ENCODE measurements at regions not wholly inside any gene's neighbourhood (a gene's known extent, or its start where the extent isn't known, plus 50 kb on each side); places are given as distances from the start of the nearest gene placed in this dataset.

GRCh38 chr2:44086629-44087028 lies 82.0 kb upstream of the PPM1B start (continued):
- no peak for TF ChIP-seq HMGXB4 (CRISPR knock-in tag; IDR thresholded peaks at IDR 0.05; ENCODE audit: borderline replicate concordance)

- peak; percentile 7 for FAIRE-seq
- TF ChIP-seq, protein P1, sequence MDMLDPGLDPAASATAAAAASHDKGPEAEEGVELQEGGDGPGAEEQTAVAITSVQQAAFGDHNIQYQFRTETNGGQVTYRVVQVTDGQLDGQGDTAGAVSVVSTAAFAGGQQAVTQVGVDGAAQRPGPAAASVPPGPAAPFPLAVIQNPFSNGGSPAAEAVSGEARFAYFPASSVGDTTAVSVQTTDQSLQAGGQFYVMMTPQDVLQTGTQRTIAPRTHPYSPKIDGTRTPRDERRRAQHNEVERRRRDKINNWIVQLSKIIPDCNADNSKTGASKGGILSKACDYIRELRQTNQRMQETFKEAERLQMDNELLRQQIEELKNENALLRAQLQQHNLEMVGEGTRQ (IDR thresholded peaks at IDR 0.05) = no peak
- no peak for TF ChIP-seq EHMT2 (IDR thresholded peaks at IDR 0.05; ENCODE audit: low read depth)
- TF ChIP-seq, protein P2, sequence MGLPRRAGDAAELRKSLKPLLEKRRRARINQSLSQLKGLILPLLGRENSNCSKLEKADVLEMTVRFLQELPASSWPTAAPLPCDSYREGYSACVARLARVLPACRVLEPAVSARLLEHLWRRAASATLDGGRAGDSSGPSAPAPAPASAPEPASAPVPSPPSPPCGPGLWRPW (IDR thresholded peaks at IDR 0.05) = no peak
- no peak for TF ChIP-seq BHLHE40 (IDR thresholded peaks at IDR 0.05; ENCODE audit: low read depth, low read length)
- TF ChIP-seq FOXS1 (CRISPR knock-in tag; IDR thresholded peaks at IDR 0.05) = peak; percentile 51; the same call in 1 of the 2 replicates
- no peak for TF ChIP-seq CBX8 (IDR thresholded peaks at IDR 0.05)
- TF ChIP-seq RNF2 (IDR thresholded peaks at IDR 0.05; ENCODE audit: borderline replicate concordance, low read depth) = no peak
- TF ChIP-seq RAD21 (conservative IDR thresholded peaks at IDR 0.05 in 1 of 2, IDR thresholded peaks at IDR 0.05 in 1 of 2) = peak; percentile 99
- TF ChIP-seq, protein P3, sequence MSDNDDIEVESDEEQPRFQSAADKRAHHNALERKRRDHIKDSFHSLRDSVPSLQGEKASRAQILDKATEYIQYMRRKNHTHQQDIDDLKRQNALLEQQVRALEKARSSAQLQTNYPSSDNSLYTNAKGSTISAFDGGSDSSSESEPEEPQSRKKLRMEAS (IDR thresholded peaks at IDR 0.05) = peak; percentile 56; the same call in 1 of the 2 replicates
- TF ChIP-seq, protein P4, sequence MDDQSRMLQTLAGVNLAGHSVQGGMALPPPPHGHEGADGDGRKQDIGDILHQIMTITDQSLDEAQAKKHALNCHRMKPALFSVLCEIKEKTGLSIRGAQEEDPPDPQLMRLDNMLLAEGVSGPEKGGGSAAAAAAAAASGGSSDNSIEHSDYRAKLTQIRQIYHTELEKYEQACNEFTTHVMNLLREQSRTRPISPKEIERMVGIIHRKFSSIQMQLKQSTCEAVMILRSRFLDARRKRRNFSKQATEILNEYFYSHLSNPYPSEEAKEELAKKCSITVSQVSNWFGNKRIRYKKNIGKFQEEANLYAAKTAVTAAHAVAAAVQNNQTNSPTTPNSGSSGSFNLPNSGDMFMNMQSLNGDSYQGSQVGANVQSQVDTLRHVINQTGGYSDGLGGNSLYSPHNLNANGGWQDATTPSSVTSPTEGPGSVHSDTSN (IDR thresholded peaks at IDR 0.05) = no peak
- TF ChIP-seq CTCF (IDR thresholded peaks at IDR 0.05) = peak; percentile 98
- no peak for TF ChIP-seq MYC (IDR thresholded peaks at IDR 0.05; ENCODE audit: borderline replicate concordance, low read length)
- peak; percentile 97 for TF ChIP-seq SMC3 (IDR thresholded peaks at IDR 0.05)
- TF ChIP-seq MAFK (IDR thresholded peaks at IDR 0.05; ENCODE audit: partially characterized antibody) = peak; percentile 1
- TF ChIP-seq TFCP2L1 (CRISPR knock-in tag; IDR thresholded peaks at IDR 0.05) = no peak
- TF ChIP-seq FOSL2 (IDR thresholded peaks at IDR 0.05) = no peak
- TF ChIP-seq FOSL2 (CRISPR knock-in tag; IDR thresholded peaks at IDR 0.05) = peak; percentile 75
- TF ChIP-seq JUN (IDR thresholded peaks at IDR 0.05) = peak; percentile 44 to 46; a peak in 1 of 5 replicates
- TF ChIP-seq HDAC2 (IDR thresholded peaks at IDR 0.05) = no peak
- no peak for TF ChIP-seq PHF8 (IDR thresholded peaks at IDR 0.05; ENCODE audit: borderline replicate concordance, low read depth)
- no peak for TF ChIP-seq CHD2 (IDR thresholded peaks at IDR 0.05; ENCODE audit: low read length, partially characterized antibody)
- ATAC-seq = peak; percentile 93 to 97
- 4% methylated on average over 29 of the region's 29 CpGs for WGBS (ENCODE audit: missing lambda C conversion rate)
- no peaks in the 10 kb centered on the region for H3K9me3 ChIP-seq
- peak overlapping the region; percentile 73 for H3K4me2 ChIP-seq
- peaks cover 14% of the 10 kb centered on the region for H3K4me1 ChIP-seq
- peak; percentile 79 to 87 for DNase-seq (ENCODE audit: low read depth in 1 of 2, low spot score in 1 of 2)
- H3K4me3 ChIP-seq = peak overlapping the region; percentile 36
- peak overlapping the region; percentile 70 to 86 for H3K27ac ChIP-seq
- POLR2A ChIA-PET = no interaction called here
- CTCF ChIA-PET = interaction anchor here (0.6 to 6.5 kb wide), 78 partner anchors 10 to 872 kb away, joined by 3 to 78 read pairs (median 4); partner anchors contain the start of genes CAMKMT and PPM1B
Measured at GRCh38 chr2:44087036-44087713, 81.5 kb upstream of the PPM1B start.
